Prostate gland (tissue), 2 donors: ENCODE measurements at regions not wholly inside any gene's neighbourhood (a gene's known extent, or its start where the extent isn't known, plus 50 kb on each side); places are given as distances from the start of the nearest gene placed in this dataset.

Experiments
- POLR2A ChIP-seq: fragments of 450-650 bp; IDR thresholded peaks from one replicate; pipeline ENCODE4 v1.6.1; 2016; ENCODE audit warnings: antibody characterized with exemption, mild to moderate bottlenecking
- POLR2AphosphoS5 ChIP-seq: sonication (generic); formaldehyde crosslinking; IDR thresholded peaks from one replicate; pipeline ENCODE4 v1.6.1; 2017; ENCODE audit warnings: antibody characterized with exemption
- TF ChIP-seq, protein P1 (sequence below), 4 experiments: fragments of 200-600 bp in 2 of 4; fragments of 450-650 bp in 2 of 4; sonication (generic) in 2 of 4; IDR thresholded peaks; 1 replicate in 3 of 4; 2 replicates in 1 of 4; pipeline ENCODE4 v1.5.1; 2016 to 2019; ENCODE audit warnings: antibody characterized with exemption in 4 of 4, mild to moderate bottlenecking in 2 of 4, moderate library complexity in 2 of 4

DNA sequence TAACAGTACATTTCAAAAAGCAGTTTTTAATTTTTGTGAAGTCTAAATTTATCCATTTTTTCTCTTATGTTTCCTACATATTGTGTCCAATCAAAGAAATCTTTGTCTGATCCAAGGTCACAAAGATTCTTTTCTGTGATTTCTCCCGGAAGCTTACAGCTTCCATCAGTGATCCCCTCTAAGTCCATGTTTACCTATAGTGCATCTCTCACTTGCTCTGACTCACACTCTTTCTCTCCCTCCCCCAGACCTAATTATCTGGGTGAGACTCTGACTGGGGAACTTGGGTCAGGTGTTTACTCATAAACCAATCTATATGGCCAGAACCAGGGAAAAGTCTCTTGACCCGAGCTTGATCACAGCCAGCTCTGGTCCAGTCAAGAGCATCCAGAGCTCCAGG lies 224.4 kb downstream of the SPTSSA start:
- TF ChIP-seq POLR2AphosphoS5 (no peak), POLR2A (no peak)
- TF ChIP-seq, protein P1, sequence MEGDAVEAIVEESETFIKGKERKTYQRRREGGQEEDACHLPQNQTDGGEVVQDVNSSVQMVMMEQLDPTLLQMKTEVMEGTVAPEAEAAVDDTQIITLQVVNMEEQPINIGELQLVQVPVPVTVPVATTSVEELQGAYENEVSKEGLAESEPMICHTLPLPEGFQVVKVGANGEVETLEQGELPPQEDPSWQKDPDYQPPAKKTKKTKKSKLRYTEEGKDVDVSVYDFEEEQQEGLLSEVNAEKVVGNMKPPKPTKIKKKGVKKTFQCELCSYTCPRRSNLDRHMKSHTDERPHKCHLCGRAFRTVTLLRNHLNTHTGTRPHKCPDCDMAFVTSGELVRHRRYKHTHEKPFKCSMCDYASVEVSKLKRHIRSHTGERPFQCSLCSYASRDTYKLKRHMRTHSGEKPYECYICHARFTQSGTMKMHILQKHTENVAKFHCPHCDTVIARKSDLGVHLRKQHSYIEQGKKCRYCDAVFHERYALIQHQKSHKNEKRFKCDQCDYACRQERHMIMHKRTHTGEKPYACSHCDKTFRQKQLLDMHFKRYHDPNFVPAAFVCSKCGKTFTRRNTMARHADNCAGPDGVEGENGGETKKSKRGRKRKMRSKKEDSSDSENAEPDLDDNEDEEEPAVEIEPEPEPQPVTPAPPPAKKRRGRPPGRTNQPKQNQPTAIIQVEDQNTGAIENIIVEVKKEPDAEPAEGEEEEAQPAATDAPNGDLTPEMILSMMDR (IDR thresholded peaks at IDR 0.05), result no peak
